ENCODE measurements at regions not wholly inside any gene's neighbourhood (a gene's known extent, or its start where the extent isn't known, plus 50 kb on each side); places are given as distances from the start of the nearest gene placed in this dataset.

GRCh38 chr1:64330839-64331238, 127.4 kb downstream of the UBE2U start:
- dilution Hi-C loops (cut with MboI; ENCODE audit: extremely low pct_ligation_motif_present, low sequenced_read_pairs) = no loop called here
- H4K20me1 ChIP-seq (ENCODE audit: control insufficient read depth, extremely low read depth, insufficient read depth, low read length) = no peaks in the 10 kb centered on the region
- H3K4me2 ChIP-seq (ENCODE audit: control insufficient read depth, extremely low read depth, insufficient read depth, low read depth, low read length) = no peak overlapping the region
- H3K9ac ChIP-seq (ENCODE audit: control insufficient read depth, extremely low read depth, insufficient read depth, low read length) = no peak overlapping the region
- no peaks in the 10 kb centered on the region for H3K79me2 ChIP-seq (ENCODE audit: control insufficient read depth, insufficient read depth, low read length)
- H3K9me1 ChIP-seq (ENCODE audit: control insufficient read depth, extremely low read depth, insufficient read depth, low read length) = no peaks in the 10 kb centered on the region
- H3K27me3 ChIP-seq (ENCODE audit: control insufficient read depth, extremely low read depth, insufficient read depth, low read length) = no peaks in the 10 kb centered on the region
- no peak for TF ChIP-seq EZH2 (IDR thresholded peaks at IDR 0.05; ENCODE audit: low read length)
- TF ChIP-seq, protein P1, sequence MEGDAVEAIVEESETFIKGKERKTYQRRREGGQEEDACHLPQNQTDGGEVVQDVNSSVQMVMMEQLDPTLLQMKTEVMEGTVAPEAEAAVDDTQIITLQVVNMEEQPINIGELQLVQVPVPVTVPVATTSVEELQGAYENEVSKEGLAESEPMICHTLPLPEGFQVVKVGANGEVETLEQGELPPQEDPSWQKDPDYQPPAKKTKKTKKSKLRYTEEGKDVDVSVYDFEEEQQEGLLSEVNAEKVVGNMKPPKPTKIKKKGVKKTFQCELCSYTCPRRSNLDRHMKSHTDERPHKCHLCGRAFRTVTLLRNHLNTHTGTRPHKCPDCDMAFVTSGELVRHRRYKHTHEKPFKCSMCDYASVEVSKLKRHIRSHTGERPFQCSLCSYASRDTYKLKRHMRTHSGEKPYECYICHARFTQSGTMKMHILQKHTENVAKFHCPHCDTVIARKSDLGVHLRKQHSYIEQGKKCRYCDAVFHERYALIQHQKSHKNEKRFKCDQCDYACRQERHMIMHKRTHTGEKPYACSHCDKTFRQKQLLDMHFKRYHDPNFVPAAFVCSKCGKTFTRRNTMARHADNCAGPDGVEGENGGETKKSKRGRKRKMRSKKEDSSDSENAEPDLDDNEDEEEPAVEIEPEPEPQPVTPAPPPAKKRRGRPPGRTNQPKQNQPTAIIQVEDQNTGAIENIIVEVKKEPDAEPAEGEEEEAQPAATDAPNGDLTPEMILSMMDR (optimal IDR thresholded peaks at IDR 0.05 in 1 of 3, IDR thresholded peaks at IDR 0.05 in 1 of 3, conservative IDR thresholded peaks at IDR 0.05 in 1 of 3; ENCODE audit: extremely low read depth in 1 of 3, insufficient read depth in 2 of 3, low read length in 3 of 3) = no peak
- no peak overlapping the region for H3K4me3 ChIP-seq (ENCODE audit: control insufficient read depth in 2 of 3, extremely low read depth in 1 of 3, insufficient read depth in 2 of 3, low read depth in 1 of 3, low read length in 3 of 3)
- H3K9me3 ChIP-seq (ENCODE audit: control insufficient read depth, low read depth, low read length) = no peaks in the 10 kb centered on the region
- no peaks in the 10 kb centered on the region for H3K36me3 ChIP-seq (ENCODE audit: control insufficient read depth in 2 of 2, extremely low read depth in 1 of 2, insufficient read depth in 2 of 2, low read length in 2 of 2)
- H3K27ac ChIP-seq (ENCODE audit: control insufficient read depth, insufficient read depth, low read length) = no peak overlapping the region
- peak overlapping the region; percentile 3 for H2AFZ ChIP-seq (ENCODE audit: control insufficient read depth, low read length)
- FAIRE-seq = no peak
- no peak for DNase-seq (ENCODE audit: low read depth, low spot score)
- H3K4me1 ChIP-seq (ENCODE audit: control insufficient read depth, extremely low read depth, insufficient read depth, low read length) = no peaks in the 10 kb centered on the region

DNA sequence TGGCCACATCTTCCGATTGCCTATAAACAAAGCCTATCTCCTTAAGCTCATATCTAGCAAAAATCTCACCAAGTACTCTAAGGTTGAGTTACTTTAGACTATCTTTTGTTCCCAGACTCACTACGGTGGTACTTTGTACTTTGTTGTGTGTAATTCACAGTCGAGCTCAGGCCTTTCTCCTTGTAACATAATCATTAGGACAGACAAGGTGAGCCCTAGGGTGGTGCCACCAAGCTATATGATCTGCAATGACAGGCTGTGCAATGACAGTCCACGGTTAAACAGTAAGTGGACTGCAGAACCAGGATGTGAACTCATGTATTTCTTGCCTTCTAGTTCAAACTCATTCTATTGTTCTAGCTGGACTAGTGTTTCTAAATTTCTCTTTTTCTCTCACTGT, 132.2 kb downstream of the UBE2U start:
- DNase-seq (ENCODE audit: low read depth, low spot score) (no peak), FAIRE-seq (peak; percentile 26)
- no peaks in the 10 kb centered on the region for H3K79me2 ChIP-seq (ENCODE audit: control insufficient read depth, insufficient read depth, low read length)
- no peaks in the 10 kb centered on the region for H3K27me3 ChIP-seq (ENCODE audit: control insufficient read depth, extremely low read depth, insufficient read depth, low read length)
- no peak overlapping the region for H3K27ac ChIP-seq (ENCODE audit: control insufficient read depth, insufficient read depth, low read length)
- no peaks in the 10 kb centered on the region for H3K4me1 ChIP-seq (ENCODE audit: control insufficient read depth, extremely low read depth, insufficient read depth, low read length)
- H3K9ac ChIP-seq (ENCODE audit: control insufficient read depth, extremely low read depth, insufficient read depth, low read length) = no peak overlapping the region
- no peaks in the 10 kb centered on the region for H3K9me1 ChIP-seq (ENCODE audit: control insufficient read depth, extremely low read depth, insufficient read depth, low read length)
- no peak overlapping the region for H3K4me3 ChIP-seq (ENCODE audit: control insufficient read depth in 2 of 3, extremely low read depth in 1 of 3, insufficient read depth in 2 of 3, low read depth in 1 of 3, low read length in 3 of 3)
- no peaks in the 10 kb centered on the region for H3K36me3 ChIP-seq (ENCODE audit: control insufficient read depth in 2 of 2, extremely low read depth in 1 of 2, insufficient read depth in 2 of 2, low read length in 2 of 2)
- H3K4me2 ChIP-seq (ENCODE audit: control insufficient read depth, extremely low read depth, insufficient read depth, low read depth, low read length) = no peak overlapping the region
- no peaks in the 10 kb centered on the region for H3K9me3 ChIP-seq (ENCODE audit: control insufficient read depth, low read depth, low read length)
- dilution Hi-C loops (cut with MboI; ENCODE audit: extremely low pct_ligation_motif_present, low sequenced_read_pairs) = no loop called here
- H4K20me1 ChIP-seq (ENCODE audit: control insufficient read depth, extremely low read depth, insufficient read depth, low read length) = no peaks in the 10 kb centered on the region
- no peak overlapping the region for H2AFZ ChIP-seq (ENCODE audit: control insufficient read depth, low read length)
- no peak for TF ChIP-seq EZH2 (IDR thresholded peaks at IDR 0.05; ENCODE audit: low read length)
- TF ChIP-seq, protein P1 (optimal IDR thresholded peaks at IDR 0.05 in 1 of 3, IDR thresholded peaks at IDR 0.05 in 1 of 3, conservative IDR thresholded peaks at IDR 0.05 in 1 of 3; ENCODE audit: extremely low read depth in 1 of 3, insufficient read depth in 2 of 3, low read length in 3 of 3) = no peak
